Right ventricle myocardium superior (tissue), 1 donor: ENCODE measurements at regions not wholly inside any gene's neighbourhood (a gene's known extent, or its start where the extent isn't known, plus 50 kb on each side); places are given as distances from the start of the nearest gene placed in this dataset.
"Not testable (repeated sequence)": the region's sequence is repeated elsewhere in the genome, so short reads cannot be mapped to it uniquely, and the experiment has no call there.

Experiments
- ATAC-seq: fragments of 200-7000 bp; cut with Tn5 transposase; one replicate; pipeline ENCODE4 v1.9.1; 2020; ENCODE audit warnings: mild to moderate bottlenecking; ENCODE audit not compliant: poor library complexity
- DNase-seq: peaks from one replicate; pipeline ENCODE4 v3.0.0-alpha.2; 2020
- intact Hi-C: fragments of 100-400 bp; cut with DNase I; formaldehyde crosslinking; loops from one replicate; pipeline ENCODE4 v1.11.2; 2022
- donor health status: DM: no; HTN: yes; CAD: no; lungs with severe emphysema.

DNA sequence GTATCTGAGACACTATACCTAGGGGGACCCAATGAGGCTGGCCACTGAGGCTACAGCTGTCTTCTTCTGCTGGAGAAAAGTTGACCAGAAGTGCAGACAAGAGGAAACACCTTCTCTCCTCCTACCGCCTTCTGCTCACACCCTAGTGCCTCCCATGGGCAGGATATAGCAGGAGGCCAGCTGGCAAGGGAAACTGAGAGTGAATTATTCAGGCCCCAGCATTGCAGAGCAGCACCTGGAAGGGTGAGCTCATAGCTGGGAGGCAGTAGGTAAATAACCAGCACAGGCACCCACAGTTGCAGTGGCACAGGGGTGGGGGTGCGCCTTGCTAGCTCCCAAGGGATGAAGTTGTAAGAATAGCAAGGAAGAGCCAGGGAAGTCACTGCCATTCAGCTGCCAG is 267.4 kb upstream of the NCAM1 start:
- intact Hi-C loops, result no loop called here
- no peak for DNase-seq
- ATAC-seq, result no peak

DNA sequence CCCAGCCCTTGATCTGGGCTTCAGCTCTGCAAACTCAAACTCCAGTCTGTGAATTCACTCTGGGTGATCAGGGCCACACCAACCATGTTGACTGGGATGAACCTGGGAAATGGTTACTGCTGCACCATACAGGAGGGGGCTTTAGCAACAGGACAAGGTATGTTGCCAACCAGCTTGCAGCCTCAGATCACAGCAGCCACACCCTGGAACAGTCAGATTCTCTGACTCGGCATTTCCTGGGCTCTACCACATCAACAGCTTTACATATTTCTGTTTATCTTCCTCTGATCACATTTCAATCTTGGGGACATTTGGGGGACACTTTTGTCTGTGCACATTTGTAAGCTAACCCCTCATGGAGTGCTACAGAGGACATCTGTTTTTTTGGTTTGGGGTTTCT is 267.0 kb upstream of the NCAM1 start:
- no peak for DNase-seq
- no peak for ATAC-seq
- intact Hi-C loops, result no loop called here

DNA sequence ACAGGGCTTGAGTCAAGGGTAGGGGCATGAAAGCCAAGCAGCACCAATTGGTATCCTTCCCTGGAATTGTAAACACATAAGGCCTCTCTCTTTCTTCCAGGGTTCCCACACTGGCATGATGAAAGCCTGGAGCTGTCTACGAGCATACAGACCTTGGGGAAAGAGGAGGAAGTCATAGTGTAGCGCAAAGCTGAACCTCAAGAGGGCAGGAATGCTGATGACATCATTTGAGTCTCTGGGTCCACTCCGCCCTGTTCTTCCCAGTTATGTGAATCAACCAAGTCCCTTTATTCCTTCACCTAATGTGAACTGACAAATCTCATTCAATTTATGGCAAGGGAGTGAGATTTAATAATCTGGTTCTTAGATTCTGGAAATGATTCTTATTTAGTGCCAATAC is 266.4 kb upstream of the NCAM1 start:
- DNase-seq (no peak), ATAC-seq (no peak)

DNA sequence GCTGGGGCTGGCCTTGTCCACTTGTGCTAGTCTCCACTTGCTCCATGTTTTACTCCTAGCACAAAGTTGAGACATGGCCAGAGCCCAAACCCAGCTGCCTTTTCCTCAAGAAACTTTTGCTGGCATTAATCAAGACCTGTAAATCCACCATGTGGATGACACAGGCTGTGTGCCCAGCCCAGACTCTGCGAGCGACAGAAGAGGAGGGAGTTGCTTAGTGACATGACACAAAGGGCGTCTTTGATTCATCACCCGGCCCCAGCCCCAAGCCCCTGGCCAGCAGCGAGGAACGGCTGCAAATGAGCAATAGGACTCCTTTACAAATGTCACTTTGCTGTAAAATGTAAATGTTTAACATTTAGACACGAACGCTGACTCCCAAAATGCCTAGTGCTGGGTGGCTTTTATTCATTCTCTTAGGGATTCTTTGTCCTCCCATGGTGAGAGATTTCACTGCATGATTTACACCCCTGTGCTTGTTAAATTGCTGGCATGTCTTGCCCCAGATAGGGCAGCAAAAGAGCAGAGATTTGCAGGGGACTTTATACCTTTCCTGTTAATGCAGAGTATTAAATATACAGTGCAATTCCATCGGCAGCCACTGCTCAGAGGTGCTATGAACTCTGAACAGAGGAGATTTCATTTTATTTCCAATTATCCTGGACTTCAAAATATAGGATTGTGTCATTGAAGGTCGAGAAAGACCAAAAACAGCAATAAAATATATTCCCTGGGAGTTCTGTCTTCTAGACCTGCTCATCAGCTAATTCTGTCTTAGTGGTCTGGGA is 263.6 kb upstream of the NCAM1 start:
- ATAC-seq (no peak), DNase-seq (no peak)
- intact Hi-C loops, result no loop called here

More for the DNA sequence above, 266.4 kb upstream of the NCAM1 start:
- intact Hi-C loops, result no loop called here

DNA sequence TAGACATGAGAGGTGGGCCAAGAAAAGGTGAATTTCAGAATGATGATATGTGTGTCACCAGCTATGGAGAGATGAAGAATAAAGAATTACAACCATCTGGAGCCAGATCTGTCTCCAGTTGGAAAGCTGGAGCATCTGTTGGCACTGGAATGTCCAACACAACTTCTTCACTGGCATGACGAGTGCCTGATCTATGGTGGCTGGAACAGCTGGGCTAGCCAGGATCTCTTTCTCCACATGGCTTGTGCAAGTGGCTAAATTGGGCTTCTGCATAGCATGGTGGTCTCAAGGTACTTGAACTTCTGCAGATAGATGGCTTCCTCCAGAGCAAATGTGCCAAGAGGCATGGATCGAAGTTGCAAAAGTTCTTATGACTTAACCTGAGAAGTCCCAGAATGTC is 256.1 kb upstream of the NCAM1 start:
- no peak for ATAC-seq
- intact Hi-C loops, result no loop called here

DNA sequence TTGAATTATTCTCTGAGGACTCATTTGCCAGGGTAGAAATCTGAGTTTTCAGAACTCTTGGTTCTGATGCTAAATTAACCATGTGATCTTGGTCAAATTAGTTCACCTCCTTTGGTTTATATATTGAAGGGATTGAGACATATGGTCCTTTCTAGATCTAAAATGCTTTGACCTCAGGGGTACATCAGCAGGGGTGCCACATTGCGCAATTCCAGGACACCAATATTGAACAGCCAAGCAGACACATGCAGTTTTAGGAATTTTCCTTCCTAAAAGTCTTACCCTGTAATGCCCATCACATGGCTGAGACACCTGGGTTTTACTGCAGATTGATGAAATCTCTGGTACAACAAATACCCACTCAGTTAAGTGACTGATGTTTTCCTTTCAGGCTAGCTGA is 254.4 kb upstream of the NCAM1 start:
- no peak for DNase-seq
- no peak for ATAC-seq
- intact Hi-C loops, result no loop called here

More for the DNA sequence above, 256.1 kb upstream of the NCAM1 start:
- no peak for DNase-seq

DNA sequence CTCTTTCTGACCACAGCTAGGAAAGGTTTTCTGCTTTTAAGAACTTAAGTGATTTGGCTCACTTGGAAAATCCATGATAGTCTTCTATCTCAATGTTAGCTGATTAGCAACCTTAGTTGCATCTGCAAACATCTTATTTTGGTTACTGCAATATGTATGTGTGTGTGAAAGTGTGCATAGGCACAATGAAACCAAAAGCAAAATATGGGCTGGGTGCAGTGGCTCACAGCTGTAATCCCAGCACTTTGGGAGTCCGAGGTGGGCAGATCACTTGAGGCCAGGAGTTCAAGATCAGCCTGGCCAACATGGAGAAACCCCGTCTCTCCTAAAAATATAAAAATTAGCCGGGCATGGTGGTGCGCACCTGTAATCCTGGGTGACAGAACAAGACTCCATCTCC is 246.9 kb upstream of the NCAM1 start:
- intact Hi-C loops, DNase-seq, ATAC-seq: not testable (repeated sequence)

DNA sequence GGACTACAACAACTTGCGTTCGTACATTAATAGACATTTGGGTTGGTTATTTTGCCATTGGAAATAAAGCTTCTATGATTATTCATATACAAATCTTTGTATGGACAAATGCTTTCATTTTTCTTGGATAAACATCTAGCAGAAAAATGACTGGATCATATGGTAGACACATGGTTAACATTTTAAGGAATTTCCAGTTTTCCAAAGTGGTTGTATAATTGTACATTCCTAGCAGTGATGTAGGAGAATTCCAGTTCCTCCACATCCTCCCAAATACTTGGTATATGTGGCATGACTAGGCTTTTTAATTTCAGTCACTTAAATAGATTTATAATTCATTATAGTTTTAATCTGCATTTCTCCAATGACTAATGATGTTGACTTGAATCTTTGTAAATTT is 246.2 kb upstream of the NCAM1 start:
- ATAC-seq, result no peak
- no peak for DNase-seq
- intact Hi-C loops, result no loop called here

DNA sequence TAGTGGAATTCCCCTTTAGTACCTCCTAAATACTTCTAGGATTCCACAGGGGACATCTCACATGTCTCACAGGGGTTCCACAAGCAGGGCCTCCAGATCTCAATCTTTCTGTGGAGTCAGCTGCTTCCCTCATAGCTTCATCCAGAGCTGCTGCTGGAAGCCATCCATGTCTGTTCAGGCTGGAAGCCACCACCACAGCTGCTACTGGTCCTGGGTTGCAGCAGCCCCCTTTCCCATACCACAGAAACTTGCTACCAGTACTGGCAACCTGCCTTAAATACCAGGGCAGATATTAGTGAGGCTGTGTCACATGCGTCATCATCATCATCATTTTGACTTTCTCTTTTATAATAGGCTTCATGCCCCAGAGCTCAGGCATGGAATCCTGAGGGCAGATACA is 242.7 kb upstream of the NCAM1 start:
- DNase-seq (no peak), ATAC-seq (no peak)
- intact Hi-C loops, result no loop called here

DNA sequence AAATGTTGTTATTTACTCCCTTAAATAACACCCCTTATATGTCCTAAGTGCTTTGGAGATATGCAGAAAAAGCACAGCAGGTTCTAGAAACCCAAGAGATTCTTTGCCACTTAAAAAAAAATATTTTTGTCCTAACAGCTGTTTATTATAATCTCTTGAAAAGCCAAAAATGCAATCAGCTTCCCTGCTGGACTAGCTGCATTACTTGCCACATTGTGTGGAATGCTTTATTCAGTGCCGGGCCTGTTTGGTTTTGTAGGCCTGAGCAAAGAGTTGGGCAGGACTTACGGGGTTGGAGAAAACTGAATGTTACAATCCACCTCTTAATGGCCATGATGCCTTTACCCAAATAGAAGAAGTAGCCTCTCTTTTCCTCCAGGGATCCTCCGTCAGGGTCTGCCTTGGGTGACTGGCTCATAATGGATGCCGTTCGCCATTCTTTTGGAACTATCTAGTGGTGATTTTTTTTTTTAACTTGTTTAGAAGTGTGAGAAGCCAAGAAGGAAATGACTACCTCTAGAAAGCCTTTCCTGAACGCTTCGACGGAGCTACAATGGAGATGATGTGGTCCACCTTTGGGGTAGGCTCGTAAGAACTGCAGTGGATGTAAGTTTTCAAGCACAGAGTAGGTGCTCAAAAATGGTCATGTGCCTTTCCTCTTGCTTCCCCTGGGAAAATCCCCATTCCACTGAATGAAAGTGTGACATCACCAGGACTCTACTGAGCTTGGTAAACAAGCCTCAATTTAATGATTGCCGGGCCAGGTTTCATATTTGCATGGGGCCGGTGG is 241.3 kb upstream of the NCAM1 start:
- ATAC-seq, result no peak
- intact Hi-C loops, result no loop called here
- DNase-seq, result no peak

DNA sequence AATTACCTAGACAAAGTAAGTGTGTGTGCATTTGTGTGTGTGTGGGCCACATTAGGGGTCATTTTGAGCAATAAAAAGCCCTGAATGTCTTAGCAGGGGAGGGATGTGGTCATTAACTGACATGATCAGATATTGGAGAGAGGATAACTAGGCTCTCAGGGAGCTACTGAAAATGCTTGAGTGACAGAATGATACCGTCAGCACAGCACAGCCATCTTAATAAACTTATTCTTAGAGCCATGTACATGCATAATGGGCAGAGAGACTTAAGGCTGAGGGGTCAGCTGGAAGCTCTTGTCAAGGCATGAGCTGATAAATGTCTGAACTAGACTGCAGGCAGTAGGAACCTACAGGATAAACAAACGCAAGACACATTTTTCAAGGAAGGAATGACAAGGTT is 239.1 kb upstream of the NCAM1 start:
- intact Hi-C loops, result no loop called here
- ATAC-seq, result no peak
- no peak for DNase-seq

DNA sequence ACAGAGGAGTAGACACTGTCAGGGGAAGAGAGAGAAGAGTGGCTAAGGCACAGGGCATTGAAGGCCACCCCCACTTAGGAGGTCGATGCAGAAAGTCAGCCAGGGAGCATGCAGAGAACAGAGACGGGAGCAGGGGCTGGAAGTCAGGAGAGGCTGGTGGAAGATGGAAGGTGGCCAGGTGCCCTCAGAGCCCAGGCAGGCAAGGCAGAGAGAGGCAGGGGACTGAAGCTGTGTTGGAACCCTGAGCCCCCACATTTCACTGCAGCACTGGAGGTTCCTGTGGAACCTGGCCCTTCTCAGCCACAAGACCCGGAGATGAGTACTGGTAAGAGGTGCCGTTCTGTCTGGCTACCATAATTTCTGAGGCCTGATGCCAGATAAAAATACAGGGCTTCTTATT is 238.3 kb upstream of the NCAM1 start:
- ATAC-seq, result no peak
- no peak for DNase-seq
- intact Hi-C loops, result no loop called here

DNA sequence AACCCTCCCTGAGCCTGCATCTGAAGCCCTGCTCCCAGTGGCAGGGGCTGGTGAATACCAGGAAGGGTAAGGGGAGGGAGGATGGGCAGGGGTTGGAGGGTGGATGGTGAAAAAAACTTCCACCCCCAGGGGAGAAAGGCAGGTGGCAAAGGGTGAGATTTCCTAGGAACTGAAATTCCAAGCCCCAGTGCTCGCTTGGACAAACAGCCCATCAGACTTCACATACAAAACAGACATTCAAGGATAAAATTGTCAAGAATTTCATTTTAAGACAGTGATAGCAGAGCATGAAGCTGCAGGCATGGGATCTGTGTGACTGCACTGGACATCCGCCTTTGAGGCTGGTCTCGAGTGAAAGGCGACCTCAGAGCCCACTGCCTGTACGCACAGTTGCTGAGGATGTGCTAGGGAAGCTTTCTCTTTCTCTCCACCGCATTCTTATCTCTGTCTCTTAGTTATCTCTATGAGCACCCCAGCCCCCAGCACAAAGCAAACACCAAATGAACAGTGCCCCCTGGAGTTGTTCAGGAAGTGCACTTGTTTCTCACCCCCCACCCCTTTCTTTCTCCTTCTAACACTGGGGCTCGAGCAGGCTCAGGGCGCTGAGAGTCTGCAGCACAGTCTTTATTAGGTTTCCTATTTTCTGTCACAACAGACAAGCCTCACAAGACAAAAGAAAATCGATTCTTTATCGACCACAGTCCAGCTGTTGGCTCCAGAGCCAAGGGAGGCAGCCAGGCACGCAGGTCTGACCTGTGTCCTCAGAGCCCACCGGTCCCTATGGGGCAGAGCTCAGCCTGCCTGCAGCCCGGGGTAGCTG is 237.3 kb upstream of the NCAM1 start:
- no peak for DNase-seq
- ATAC-seq, result no peak
- intact Hi-C loops, result no loop called here

DNA sequence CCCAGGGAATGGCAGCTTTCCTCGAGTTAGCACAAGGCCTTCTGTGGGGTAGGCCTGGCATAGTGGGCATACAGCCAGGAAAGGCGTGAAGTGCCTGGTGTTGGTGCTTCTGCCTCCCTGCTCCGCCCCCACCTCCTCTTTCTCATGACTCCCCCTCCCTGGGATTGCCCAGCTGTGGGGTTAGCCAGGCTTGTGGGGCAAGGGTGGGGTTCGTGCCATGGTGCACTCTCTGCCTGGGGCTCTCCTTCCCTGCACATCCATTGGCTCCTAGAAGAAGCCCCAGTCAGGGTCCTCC is 236.8 kb upstream of the NCAM1 start:
- DNase-seq, result no peak

DNA sequence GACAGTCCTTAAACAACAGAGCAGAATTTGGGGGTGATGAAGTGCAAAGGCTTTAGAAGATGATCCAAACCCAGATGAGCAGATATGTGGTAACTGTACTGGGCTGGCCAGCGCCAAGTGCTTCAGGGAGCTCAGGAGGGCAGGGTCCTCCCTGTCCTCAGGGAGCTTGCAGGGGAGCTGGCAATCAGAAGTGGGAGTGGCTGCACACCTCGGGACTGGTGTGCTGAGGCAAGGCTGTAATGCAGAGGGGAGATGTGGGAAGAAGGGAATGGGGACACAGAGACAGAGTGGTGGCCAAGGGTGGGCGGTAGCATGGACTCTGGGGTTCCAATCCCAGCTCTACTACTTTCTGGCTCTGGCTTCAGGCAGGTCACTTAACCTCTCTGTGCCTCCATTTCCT is 235.6 kb upstream of the NCAM1 start:
- intact Hi-C loops, result no loop called here
- DNase-seq (no peak), ATAC-seq (no peak)

More for the DNA sequence above, 236.8 kb upstream of the NCAM1 start:
- no peak for ATAC-seq
- intact Hi-C loops, result no loop called here

DNA sequence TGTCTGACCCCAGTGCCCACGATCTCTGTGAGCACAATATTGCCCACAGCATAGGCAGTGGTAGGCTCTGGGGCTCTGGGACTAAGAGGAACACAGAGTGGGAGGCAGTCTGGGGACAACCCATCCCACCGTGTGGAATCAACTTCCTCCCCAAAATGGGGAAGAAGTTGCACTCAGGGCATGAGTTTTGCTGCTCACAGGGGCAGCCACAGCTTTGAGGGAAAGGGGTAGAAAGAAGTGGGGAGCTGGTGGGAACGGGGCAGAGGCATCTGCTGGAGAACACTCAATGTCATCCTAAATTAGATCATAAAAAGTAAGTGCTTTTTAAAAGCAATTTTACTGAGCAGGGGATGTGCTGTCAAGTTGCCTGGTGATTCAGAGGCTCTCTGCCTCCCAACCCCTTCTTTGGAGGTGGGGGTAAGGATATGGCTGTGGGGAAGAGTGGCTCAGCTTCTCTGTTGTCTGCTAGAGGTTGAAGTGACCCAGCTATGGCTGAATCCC is 233.8 kb upstream of the NCAM1 start:
- intact Hi-C loops, result no loop called here
- DNase-seq (no peak), ATAC-seq (no peak)

DNA sequence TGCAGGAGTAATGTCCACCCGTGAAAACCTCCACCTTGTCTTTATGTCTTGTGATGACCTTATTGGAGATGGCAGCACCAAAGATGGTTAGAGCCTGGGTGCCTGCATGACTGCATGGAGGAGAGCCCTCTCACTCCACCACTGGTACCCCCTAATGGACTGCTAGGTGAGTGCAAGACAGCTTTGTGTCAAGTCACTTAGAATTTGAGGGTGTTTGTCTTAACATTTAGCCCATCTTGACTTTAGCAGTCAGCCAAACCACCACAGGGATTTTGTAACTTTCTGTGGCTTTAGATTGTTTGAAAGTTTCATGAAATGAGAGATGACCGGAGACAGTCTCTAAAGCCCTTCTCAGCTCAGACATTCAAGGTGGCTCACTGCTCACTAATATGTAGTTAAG is 232.9 kb upstream of the NCAM1 start:
- DNase-seq (no peak), ATAC-seq (no peak)
- intact Hi-C loops, result no loop called here

DNA sequence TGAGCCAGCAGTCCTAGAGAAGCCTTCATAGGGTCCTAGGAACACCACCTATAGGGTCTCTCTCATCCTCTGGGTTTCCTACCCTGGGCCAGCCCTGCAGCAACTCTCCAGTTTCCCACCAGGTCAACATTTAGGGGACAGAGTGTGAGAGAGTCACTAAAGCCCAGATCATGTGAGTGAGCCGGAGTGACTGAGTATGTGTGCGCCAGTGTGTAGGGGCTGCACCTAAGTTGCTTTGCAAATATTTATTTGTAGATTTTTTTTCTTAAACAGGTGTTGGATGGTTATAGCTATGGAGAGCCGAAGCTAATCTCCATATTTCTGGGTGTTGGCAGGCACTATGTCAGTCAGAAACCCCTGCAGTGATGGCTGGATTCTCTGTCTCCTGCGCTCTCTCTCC is 232.5 kb upstream of the NCAM1 start:
- ATAC-seq, result no peak
- DNase-seq, result no peak
- intact Hi-C loops, result no loop called here

DNA sequence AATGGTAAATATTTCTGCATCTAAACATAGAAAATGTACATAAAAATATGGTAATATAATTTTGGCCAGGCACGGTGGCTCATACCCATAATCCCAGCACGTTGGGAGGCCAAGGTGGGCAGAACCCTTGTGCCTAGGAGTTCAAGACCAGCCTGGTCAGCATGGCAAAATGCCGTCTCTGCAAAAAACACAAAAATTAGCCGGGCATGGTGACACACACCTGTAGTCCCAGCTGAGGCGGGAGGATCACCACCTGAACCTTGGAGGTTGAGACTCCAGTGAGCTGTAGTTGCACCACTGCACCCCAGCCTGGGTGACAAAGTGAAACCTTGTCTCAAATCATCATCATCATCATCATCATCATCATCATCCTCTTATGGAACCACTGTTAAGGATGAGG is 230.6 kb upstream of the NCAM1 start:
- DNase-seq (no peak), ATAC-seq (no peak)
- intact Hi-C loops, result no loop called here

DNA sequence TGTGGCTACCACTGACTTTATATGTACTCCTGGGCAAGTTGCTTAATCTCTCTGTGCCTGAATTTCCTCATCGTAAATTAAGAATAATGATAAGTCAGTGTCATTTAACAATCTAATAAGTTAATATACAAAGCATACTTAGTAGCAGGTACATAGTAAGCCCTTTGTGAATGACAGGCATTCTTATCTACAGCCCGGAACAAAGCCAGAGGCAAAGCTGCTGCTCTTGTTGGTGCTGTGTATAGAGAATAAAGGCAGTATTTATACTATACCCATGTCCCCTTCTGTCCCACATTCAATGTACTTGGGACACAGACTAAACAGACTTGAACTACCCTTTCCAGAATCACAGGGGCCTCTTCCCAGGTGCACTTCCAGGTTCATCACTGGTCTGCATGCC is 229.7 kb upstream of the NCAM1 start:
- ATAC-seq (no peak), DNase-seq (no peak)
- intact Hi-C loops, result no loop called here
